ENCODE measurements at regions not wholly inside any gene's neighbourhood (a gene's known extent, or its start where the extent isn't known, plus 50 kb on each side); places are given as distances from the start of the nearest gene placed in this dataset.

DNA sequence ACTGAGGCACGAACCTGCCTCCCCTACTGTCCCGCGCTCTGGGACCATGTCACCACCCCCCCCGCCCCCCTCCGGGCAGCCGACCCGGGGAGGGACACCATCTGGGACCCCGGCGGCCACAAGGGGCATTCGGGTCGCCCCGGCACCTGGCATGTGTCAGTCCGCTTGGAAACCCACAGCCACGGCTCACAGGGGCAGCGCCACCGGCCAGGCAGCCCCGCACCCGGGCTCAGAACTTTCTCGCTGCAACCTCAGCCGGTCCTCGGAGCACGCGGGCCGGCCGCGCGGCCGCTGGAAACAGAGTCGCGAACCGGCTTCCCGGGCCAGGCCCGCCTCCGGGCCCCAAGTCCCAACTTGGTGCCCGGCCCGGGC is 159.9 kb upstream of the GRK3 start:
- no peak for DNase-seq
- TF ChIP-seq POLR2A (IDR thresholded peaks at IDR 0.05) (no peak), CTCF (IDR thresholded peaks at IDR 0.05) (no peak)
- no peaks in the 10 kb centered on the region for H3K9me3 ChIP-seq
- H3K27me3 ChIP-seq = no peaks in the 10 kb centered on the region
- no peaks in the 10 kb centered on the region for H3K4me1 ChIP-seq
- H3K27ac ChIP-seq = peak overlapping the region; percentile 86 to 95
- H3K36me3 ChIP-seq = no peaks in the 10 kb centered on the region
- intact Hi-C loops (cut with DNase I; ENCODE audit: low total_unique reads) = no loop called here
- peak overlapping the region; percentile 23 to 91 for H3K4me3 ChIP-seq

GRCh38 chr22:25404928-25405816 is 159.3 kb upstream of the GRK3 start:
- H3K27ac ChIP-seq = peak overlapping the region; percentile 86 to 95
- TF ChIP-seq CTCF (IDR thresholded peaks at IDR 0.05) (no peak), POLR2A (IDR thresholded peaks at IDR 0.05) (peak; percentile 86 to 90)
- intact Hi-C loops (cut with DNase I; ENCODE audit: low total_unique reads) = no loop called here
- H3K27me3 ChIP-seq = no peaks in the 10 kb centered on the region
- H3K4me1 ChIP-seq = no peaks in the 10 kb centered on the region
- no peaks in the 10 kb centered on the region for H3K9me3 ChIP-seq
- H3K4me3 ChIP-seq = peak overlapping the region; percentile 39 to 91
- DNase-seq = peak; percentile 64 to 73
- no peaks in the 10 kb centered on the region for H3K36me3 ChIP-seq

DNA sequence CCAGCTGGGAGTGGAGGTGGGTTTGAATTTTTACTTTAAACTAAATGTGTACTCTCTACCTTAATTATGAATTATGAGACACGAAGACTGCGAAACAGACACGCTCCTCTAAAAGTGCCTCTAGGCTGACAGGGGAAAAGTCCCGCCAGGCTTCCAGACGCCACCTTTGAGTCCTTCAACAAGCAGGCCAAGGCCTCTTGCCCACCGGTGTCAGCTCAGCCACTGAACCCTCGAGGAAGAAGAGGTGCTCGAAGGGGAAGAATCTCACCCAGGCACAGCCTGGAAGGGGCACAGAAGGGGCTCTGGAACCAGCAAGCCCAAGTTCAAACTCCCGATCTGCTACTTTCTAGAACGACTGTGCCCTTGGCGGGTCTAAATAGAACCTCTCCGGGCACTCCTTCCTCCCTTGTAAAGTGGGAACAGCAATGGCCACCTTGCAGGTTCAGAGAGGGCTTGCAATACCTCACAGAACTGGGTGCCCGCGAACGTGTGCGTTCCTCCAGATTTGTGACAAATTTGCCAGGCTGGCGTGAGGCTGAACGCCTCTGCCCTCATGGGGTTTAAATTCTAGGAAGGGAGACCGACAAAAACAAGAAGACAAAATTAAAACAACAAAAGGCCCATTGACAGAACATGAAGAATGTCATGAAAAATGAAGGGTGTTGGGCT is 158.5 kb upstream of the GRK3 start:
- no peak for DNase-seq
- H3K27ac ChIP-seq = peak overlapping the region; percentile 86 to 95

DNA sequence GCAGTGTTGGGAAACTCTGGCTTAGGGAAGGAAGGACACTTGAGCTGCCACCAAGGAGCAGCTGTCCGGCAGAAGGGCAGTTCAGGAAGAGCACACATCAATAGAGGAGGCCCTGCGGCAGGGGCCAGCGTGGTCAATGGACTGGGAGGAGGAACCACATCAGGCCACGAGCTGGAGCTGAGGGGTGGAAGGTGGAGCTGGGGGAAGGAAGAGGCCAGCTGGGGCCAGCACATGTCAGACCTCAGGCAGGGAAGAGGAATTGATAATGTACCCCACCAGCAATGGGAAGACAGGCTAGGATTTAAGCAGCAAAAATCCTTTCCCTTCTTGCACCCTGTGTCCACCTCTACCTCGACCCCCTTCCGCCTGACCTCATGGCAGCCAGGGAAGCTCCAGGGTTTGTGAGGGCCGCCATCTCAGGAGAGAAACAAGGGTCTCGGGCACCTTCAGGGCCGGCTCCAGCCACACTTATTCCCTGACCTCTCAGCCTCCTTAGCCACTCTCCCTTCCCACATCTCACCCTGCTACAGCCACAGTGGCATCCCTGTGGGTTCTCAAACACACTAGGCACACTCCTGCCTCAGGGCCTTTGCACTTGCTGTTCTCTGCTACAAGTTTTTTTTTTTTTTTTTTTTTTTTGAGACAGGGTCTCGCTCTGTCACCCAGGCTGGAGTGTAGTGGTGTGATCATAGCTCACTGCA is 157.8 kb upstream of the GRK3 start:
- Histone ChIP-seq H3K9me3 (no peaks in the 10 kb centered on the region), H3K4me3 (no peak overlapping the region), H3K36me3 (no peaks in the 10 kb centered on the region), H3K27me3 (no peaks in the 10 kb centered on the region), H3K4me1 (no peaks in the 10 kb centered on the region), H3K27ac (no peak overlapping the region)
- TF ChIP-seq POLR2A (IDR thresholded peaks at IDR 0.05) (no peak), CTCF (IDR thresholded peaks at IDR 0.05) (no peak)
- intact Hi-C loops (cut with DNase I; ENCODE audit: low total_unique reads) = no loop called here
- no peak for DNase-seq

More for the DNA sequence above, 158.5 kb upstream of the GRK3 start:
- no peak for TF ChIP-seq CTCF (IDR thresholded peaks at IDR 0.05)
- no peak for TF ChIP-seq POLR2A (IDR thresholded peaks at IDR 0.05)
- Histone ChIP-seq H3K4me1 (no peaks in the 10 kb centered on the region), H3K9me3 (no peaks in the 10 kb centered on the region), H3K27me3 (no peaks in the 10 kb centered on the region), H3K36me3 (no peaks in the 10 kb centered on the region), H3K4me3 (peak overlapping the region; percentile 39 to 91)
- intact Hi-C loops (cut with DNase I; ENCODE audit: low total_unique reads) = no loop called here
